Right ventricle myocardium superior (tissue), 1 donor: ENCODE measurements at regions not wholly inside any gene's neighbourhood (a gene's known extent, or its start where the extent isn't known, plus 50 kb on each side); places are given as distances from the start of the nearest gene placed in this dataset.

Experiments used
- ATAC-seq: fragments of 200-7000 bp; cut with Tn5 transposase; one replicate; pipeline ENCODE4 v1.9.1; 2020; ENCODE audit warnings: mild to moderate bottlenecking; ENCODE audit not compliant: poor library complexity
- DNase-seq: peaks from one replicate; pipeline ENCODE4 v3.0.0-alpha.2; 2020
- intact Hi-C: fragments of 100-400 bp; cut with DNase I; formaldehyde crosslinking; loops from one replicate; pipeline ENCODE4 v1.11.2; 2022
- donor health status: DM: no; HTN: yes; CAD: no; lungs with severe emphysema.

DNA sequence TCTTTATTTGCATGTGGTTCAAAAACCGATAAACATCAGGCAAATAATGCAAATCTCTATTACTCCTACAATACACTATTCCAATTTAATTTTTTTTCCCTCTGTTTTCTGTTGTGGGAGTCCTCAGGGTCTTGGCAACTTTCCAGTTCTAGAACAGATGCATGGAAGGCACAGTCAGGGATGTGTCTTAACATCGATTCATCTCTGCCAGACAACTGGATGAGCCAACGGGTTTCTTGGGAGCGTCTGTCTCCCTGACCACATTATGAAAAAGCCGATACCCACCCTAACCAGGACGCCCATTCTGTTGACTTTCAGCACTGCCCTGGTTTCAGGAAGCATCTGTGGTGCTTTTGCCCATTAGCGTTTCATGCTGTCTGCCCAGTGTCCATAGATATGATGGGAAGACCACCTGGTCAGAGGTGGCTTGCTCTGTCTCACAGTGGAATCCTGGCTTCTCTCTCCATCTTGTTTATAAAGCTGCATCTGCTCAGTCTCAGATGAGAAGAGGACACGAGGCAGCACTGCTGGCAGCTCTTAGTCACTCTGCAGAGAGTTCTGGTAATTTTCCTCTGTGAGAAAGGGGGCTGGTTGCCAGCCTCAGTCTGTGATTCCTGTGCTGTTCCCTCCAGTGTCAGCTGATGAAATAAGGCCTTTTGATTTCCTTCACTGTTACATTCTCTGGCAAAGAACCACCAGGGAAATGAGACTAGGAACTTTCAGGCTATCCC is 57.9 kb upstream of the KCNE4 start:
- DNase-seq (peak; percentile 88), ATAC-seq (peak; percentile 100)
- intact Hi-C loops: no loop called here

DNA sequence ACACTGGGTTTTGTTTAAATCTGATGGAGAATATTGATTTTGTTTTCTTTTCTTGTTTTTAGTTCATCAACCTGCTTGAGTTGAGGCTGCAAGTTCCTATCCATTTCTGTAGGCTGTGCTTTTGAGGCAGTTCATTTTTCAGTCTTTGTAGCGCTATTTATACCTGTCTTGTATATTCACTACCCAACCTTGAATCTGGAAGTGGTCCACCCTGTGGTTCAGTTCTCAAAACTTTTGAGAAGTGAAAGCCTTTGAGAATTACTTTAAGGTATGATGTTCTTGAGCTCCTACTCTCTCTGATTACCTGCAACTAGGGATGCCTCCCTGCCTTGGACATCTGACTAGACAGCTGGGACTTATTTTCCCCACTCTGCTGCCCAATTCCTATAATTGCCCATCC is 53.5 kb upstream of the KCNE4 start:
- DNase-seq (no peak), ATAC-seq (no peak)

GRCh38 chr2:223000872-223001796 is 50.9 kb upstream of the KCNE4 start:
- ATAC-seq (no peak), DNase-seq (no peak)
- intact Hi-C loops: no loop called here

More for the DNA sequence above, 53.5 kb upstream of the KCNE4 start:
- intact Hi-C loops: no loop called here

DNA sequence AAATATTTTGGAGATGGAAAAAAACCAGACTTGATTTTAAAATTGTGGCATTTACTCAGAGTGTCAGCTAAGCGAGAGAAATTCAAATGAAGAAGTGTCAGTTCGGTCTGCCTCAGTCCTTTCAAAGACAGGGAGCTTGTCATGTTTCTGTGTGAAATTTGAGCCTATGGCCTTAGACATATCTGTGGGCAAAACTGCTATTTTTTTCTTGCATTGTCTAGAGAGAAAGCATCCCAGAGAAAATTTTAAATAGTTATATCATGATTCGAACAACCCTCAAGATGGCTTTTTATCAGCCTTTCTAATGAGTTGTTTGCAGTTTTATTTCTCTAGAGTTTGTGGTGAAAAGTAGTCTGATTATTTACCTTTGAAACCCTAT is 50.2 kb upstream of the KCNE4 start:
- no peak for ATAC-seq
- DNase-seq: no peak
- intact Hi-C loops: no loop called here
